ENCODE measurements at regions not wholly inside any gene's neighbourhood (a gene's known extent, or its start where the extent isn't known, plus 50 kb on each side); places are given as distances from the start of the nearest gene placed in this dataset.
"Not testable (repeated sequence)": the region's sequence is repeated elsewhere in the genome, so short reads cannot be mapped to it uniquely, and the experiment has no call there.

DNA sequence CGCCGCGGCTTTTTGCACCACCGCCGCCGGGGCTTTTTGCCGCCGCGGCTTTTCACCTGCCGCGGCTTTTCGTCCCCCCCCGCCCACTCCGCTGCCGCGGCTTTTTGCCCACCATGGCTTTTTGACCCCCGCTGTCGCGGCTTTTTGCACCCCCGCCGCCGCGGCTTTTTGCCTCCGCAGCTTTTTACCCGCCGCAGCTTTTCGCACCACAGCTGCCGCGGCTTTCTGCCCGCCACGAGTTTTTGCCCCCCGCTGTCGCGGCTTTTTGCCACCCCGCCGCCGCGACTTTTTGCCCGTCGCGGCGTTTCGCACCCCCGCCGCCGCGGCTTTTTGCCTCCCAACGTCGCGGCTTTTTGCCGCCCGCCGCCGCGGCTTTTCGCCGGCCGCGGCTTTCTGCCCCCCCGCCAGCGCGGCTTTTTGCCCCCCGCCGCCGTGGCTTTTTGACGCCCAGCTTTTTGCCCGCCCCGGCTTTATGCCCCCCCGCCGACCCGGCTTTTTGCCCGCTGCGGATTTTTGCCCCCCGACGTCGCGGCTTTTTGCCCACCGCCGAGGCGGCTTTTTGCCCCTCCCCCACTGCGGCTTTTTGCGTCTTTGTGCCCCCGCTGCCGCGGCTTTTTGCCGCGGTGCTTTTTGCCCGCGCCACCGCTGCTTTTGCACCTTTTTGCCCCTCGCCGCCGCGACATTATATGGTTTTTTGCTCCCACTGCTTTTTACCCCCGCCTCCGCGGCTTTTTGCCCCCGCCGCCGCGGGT lies 1343.6 kb downstream of the TP53TG3F start:
- peaks cover 4 to 42% (median 32%) of the 10 kb centered on the region in 4 donors for H3K9me3 ChIP-seq
- TF ChIP-seq, protein P1, sequence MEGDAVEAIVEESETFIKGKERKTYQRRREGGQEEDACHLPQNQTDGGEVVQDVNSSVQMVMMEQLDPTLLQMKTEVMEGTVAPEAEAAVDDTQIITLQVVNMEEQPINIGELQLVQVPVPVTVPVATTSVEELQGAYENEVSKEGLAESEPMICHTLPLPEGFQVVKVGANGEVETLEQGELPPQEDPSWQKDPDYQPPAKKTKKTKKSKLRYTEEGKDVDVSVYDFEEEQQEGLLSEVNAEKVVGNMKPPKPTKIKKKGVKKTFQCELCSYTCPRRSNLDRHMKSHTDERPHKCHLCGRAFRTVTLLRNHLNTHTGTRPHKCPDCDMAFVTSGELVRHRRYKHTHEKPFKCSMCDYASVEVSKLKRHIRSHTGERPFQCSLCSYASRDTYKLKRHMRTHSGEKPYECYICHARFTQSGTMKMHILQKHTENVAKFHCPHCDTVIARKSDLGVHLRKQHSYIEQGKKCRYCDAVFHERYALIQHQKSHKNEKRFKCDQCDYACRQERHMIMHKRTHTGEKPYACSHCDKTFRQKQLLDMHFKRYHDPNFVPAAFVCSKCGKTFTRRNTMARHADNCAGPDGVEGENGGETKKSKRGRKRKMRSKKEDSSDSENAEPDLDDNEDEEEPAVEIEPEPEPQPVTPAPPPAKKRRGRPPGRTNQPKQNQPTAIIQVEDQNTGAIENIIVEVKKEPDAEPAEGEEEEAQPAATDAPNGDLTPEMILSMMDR (IDR thresholded peaks at IDR 0.05) = no peak
- TF ChIP-seq POLR2A (IDR thresholded peaks at IDR 0.05) = no peak
- no peak for TF ChIP-seq POLR2AphosphoS5 (IDR thresholded peaks at IDR 0.05)
- TF ChIP-seq EP300 (IDR thresholded peaks at IDR 0.05) = no peak
- H3K27me3 ChIP-seq = peaks cover 0 to 30% (median 0%) of the 10 kb centered on the region in 3 donors
- WGBS, 5 donors = 59 to 73% (median 72%) methylated on average over 76 to 101 of the region's 101 CpGs
- DNase-seq = no peak
- no peaks in the 10 kb centered on the region for H3K36me3 ChIP-seq
- H3K4me1 ChIP-seq = no peaks in the 10 kb centered on the region
- intact Hi-C loops (cut with DNase I; ENCODE audit: low total_unique reads) = no loop called here
- H3K4me3 ChIP-seq = no peak overlapping the region
- H3K27ac ChIP-seq = no peak overlapping the region

DNA sequence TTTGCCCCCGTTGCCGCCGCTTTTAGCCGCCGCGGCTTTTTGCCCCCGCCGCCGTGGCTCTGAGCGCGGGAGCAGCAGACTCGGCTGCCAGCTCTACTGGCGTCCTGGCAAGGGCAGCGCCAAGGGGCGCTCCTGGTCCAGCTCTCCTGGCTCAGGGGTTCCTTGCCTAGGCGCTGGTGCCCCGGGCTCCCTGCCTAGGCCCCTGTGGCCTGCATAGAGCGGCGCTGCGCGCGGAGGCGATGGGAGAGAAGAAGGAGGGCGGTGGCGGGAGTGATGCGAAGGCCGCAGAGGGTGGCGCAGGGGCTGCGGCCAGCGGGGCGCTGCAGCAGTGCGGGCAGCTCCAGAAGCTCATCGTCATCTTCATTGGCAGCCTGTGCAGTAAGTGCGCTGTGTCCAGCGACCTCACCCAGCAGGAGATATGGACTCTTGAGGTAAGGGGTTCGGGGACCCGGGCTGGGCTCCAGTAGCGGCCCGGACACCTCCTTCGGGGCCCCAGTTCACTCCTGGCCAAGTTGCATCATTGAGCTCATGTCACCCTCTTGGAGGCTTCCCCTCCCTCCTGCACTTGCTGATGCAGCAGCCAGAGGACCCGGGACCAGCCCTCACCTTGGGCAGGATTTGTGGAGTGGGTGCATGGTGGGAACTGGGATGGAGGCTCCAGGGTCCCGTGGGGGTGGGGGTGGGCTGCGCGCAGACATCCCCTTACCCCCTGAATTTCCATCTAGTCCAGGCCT lies 1344.4 kb downstream of the TP53TG3F start:
- no peaks in the 10 kb centered on the region for H3K36me3 ChIP-seq
- no peak overlapping the region for H3K27ac ChIP-seq
- no peaks in the 10 kb centered on the region for H3K4me1 ChIP-seq
- TF ChIP-seq POLR2AphosphoS5 (IDR thresholded peaks at IDR 0.05) = no peak
- no peak for TF ChIP-seq EP300 (IDR thresholded peaks at IDR 0.05)
- TF ChIP-seq POLR2A (IDR thresholded peaks at IDR 0.05) = no peak
- TF ChIP-seq, protein P1 (IDR thresholded peaks at IDR 0.05) = no peak
- intact Hi-C loops (cut with DNase I; ENCODE audit: low total_unique reads) = no loop called here
- WGBS, 5 donors = 62 to 76% (median 72%) methylated on average over 31 to 44 of the region's 44 CpGs
- H3K27me3 ChIP-seq = peaks cover 0 to 30% (median 0%) of the 10 kb centered on the region in 3 donors
- peak in 1 of 2 donors; percentile 0 for DNase-seq
- no peak overlapping the region for H3K4me3 ChIP-seq
- H3K9me3 ChIP-seq = peaks cover 4 to 47% (median 32%) of the 10 kb centered on the region in 4 donors

DNA sequence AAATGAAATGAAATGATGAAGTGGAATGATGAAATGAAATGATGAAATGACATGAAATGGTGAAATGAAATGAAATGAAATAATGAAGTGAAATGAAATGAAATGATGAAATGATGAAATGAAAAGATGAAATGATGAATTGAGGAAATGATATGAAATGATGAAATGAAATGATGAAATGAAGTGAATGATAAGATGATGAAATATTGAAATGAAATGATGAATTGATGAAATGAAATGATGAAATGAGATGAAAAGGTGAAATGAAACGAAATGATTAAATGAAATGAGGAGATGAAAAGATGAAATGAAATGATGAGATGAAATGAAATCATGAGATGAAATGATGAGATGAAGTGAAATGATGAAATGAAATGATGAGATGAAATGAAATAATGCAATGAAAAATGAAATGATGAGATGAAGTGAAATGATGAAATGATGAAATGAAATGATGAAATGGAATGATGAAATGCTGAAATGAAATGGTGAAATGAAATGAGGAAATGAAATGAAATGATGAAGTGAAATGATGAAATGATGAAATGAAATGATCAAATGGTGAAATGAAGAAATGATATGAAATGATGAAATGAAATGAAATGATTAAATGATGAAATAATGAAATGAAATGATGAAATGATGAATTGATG lies 1347.7 kb downstream of the TP53TG3F start:
- DNase-seq; H3K36me3 ChIP-seq; H3K4me1 ChIP-seq; H3K4me3 ChIP-seq; intact Hi-C loops (cut with DNase I; ENCODE audit: low total_unique reads); H3K27ac ChIP-seq: not testable (repeated sequence)
- H3K27me3 ChIP-seq = peaks cover 0 to 25% (median 0%) of the 10 kb centered on the region in 3 donors
- WGBS, 5 donors = 17 to 43% (median 28%) methylated on average over 1 of the region's 1 CpG
- H3K9me3 ChIP-seq = peaks cover under 1 to 50% (median 28%) of the 10 kb centered on the region in 4 donors

DNA sequence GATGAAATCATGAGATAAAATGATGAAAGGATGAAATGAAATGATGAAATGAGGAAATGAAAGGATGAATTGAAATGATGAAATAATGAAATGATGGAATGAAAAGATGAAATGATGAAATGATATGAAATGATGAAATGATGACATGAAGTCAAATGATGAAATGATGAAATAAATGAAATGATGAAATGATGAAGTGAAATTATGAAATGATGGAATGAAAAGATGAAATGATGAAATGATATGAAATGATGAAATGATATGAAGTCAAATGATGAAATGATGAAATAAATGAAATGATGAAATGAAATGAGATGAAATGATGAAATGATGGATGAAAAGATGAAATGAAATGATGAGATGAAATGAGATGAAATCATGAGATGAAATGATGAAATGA lies 1348.4 kb downstream of the TP53TG3F start:
- H3K4me3 ChIP-seq; H3K36me3 ChIP-seq; H3K27ac ChIP-seq; H3K4me1 ChIP-seq; DNase-seq; intact Hi-C loops (cut with DNase I; ENCODE audit: low total_unique reads): not testable (repeated sequence)
- peaks cover 0 to 43% (median 21%) of the 10 kb centered on the region in 4 donors for H3K9me3 ChIP-seq
- H3K27me3 ChIP-seq = peaks cover 0 to 18% (median 0%) of the 10 kb centered on the region in 3 donors

DNA sequence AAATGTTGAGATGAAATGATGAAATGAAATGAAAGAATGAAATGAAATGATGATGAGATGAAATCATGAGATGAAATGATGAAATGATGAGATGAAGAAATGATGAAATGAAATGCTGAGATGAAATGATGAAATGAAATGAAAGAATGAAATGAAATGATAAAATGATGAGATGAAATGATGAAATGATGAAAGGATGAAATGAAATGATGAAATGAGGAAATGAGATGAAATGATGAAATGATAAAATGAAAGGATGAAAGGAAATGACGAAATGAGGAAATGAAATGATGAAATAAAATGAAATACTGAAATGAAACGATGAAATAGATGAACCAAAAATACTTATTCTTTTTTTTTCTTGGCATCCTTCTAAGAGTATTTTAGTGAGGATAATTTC lies 1349.1 kb downstream of the TP53TG3F start:
- DNase-seq; intact Hi-C loops (cut with DNase I; ENCODE audit: low total_unique reads); H3K4me3 ChIP-seq; H3K36me3 ChIP-seq; H3K4me1 ChIP-seq; H3K27ac ChIP-seq: not testable (repeated sequence)
- WGBS, 5 donors = 32 to 40% (median 37%) methylated on average over 2 of the region's 2 CpGs
- H3K27me3 ChIP-seq = peaks cover 0 to 11% (median 0%) of the 10 kb centered on the region in 3 donors
- H3K9me3 ChIP-seq = peaks cover 0 to 36% (median 14%) of the 10 kb centered on the region in 4 donors
